DND-41 (cell line): ENCODE measurements at regions not wholly inside any gene's neighbourhood (a gene's known extent, or its start where the extent isn't known, plus 50 kb on each side); places are given as distances from the start of the nearest gene placed in this dataset.

ENCODE experiments used
- ATAC-seq: fragments of 200-7000 bp; cut with Tn5 transposase; 3 replicates; pipeline ENCODE4 v1.9.1; 2021; ENCODE audit warnings: low read depth; ENCODE audit not compliant: insufficient read depth
- DNase-seq: peaks from one replicate; pipeline ENCODE4 v3.0.0-alpha.2; 2020
- H2AFZ ChIP-seq: 2 replicates; pipeline ENCODE4 v1.6.0; 2012; ENCODE audit warnings: low read depth, low read length
- H3K27ac ChIP-seq: 2 replicates; pipeline ENCODE4 v1.5.1; 2012; ENCODE audit warnings: low read length, inconsistent platforms
- H3K27me3 ChIP-seq: fragments of 200-600 bp; sonication (generic); 2 replicates; pipeline ENCODE4 v1.6.0; 2012; ENCODE audit warnings: low read length, mild to moderate bottlenecking, inconsistent platforms; ENCODE audit not compliant: insufficient read depth, poor library complexity
- H3K36me3 ChIP-seq: 2 replicates; pipeline ENCODE4 v1.5.1; 2012; ENCODE audit warnings: low read length, inconsistent platforms; ENCODE audit not compliant: insufficient read depth
- H3K4me1 ChIP-seq: 2 replicates; pipeline ENCODE4 v1.5.1; 2012; ENCODE audit warnings: mild to moderate bottlenecking, low read length; ENCODE audit not compliant: insufficient read depth
- H3K4me2 ChIP-seq: 2 replicates; pipeline ENCODE4 v1.6.0; 2012; ENCODE audit warnings: mild to moderate bottlenecking, moderate library complexity, low read length, inconsistent platforms; ENCODE audit not compliant: insufficient read depth
- H3K4me3 ChIP-seq, 2 experiments: fragments of 200-600 bp in 1 of 2; shearing (Covaris generic) in 1 of 2; 2 replicates each; pipeline ENCODE4 v1.5.1; 2012 to 2016; ENCODE audit warnings: inconsistent platforms in 2 of 2, low read length in 2 of 2, mild to moderate bottlenecking in 2 of 2, low read depth in 1 of 2, moderate library complexity in 1 of 2
- H3K79me2 ChIP-seq: 2 replicates; pipeline ENCODE4 v1.6.0; 2012; ENCODE audit warnings: low read length, inconsistent platforms; ENCODE audit not compliant: insufficient read depth
- H3K9ac ChIP-seq: 2 replicates; pipeline ENCODE4 v1.6.0; 2012; ENCODE audit warnings: low read depth, mild to moderate bottlenecking, inconsistent platforms, low read length, moderate library complexity
- H3K9me3 ChIP-seq: 2 replicates; pipeline ENCODE4 v1.5.1; 2012; ENCODE audit warnings: low read length, moderate library complexity, mild to moderate bottlenecking, inconsistent platforms; ENCODE audit not compliant: insufficient read depth, severe bottlenecking
- H4K20me1 ChIP-seq: 2 replicates; pipeline ENCODE4 v1.6.0; 2012; ENCODE audit warnings: low read length; ENCODE audit not compliant: insufficient read depth
- CTCF ChIP-seq: IDR thresholded peaks from 2 replicates; pipeline ENCODE4 v1.5.1; 2012; ENCODE audit warnings: borderline replicate concordance, low read length, moderate library complexity, mild to moderate bottlenecking; ENCODE audit not compliant: poor library complexity, severe bottlenecking; ENCODE audit errors: extremely low read depth
- EZH2 ChIP-seq: IDR thresholded peaks from 3 replicates; pipeline ENCODE4 v1.6.1; 2012; ENCODE audit warnings: borderline replicate concordance, low read depth, mild to moderate bottlenecking, moderate library complexity, low read length, inconsistent platforms; ENCODE audit not compliant: severe bottlenecking

GRCh38 chr6:100987556-100987955 is 106.4 kb upstream of the ASCC3 start:
- Histone ChIP-seq H3K36me3 (no peaks in the 10 kb centered on the region), H3K4me1 (no peaks in the 10 kb centered on the region), H3K27ac (no peak overlapping the region), H4K20me1 (no peaks in the 10 kb centered on the region), H3K4me2 (no peak overlapping the region), H3K4me3 (no peak overlapping the region), H3K9ac (no peak overlapping the region), H3K27me3 (no peaks in the 10 kb centered on the region), H3K79me2 (no peaks in the 10 kb centered on the region), H2AFZ (no peak overlapping the region), H3K9me3 (no peaks in the 10 kb centered on the region)
- TF ChIP-seq EZH2 (no peak), CTCF (no peak)
- DNase-seq (no peak), ATAC-seq (no peak)

- Histone ChIP-seq H3K9ac (no peak overlapping the region), H4K20me1 (no peaks in the 10 kb centered on the region), H2AFZ (no peak overlapping the region), H3K36me3 (no peaks in the 10 kb centered on the region), H3K4me1 (no peaks in the 10 kb centered on the region), H3K9me3 (no peaks in the 10 kb centered on the region), H3K27me3 (no peaks in the 10 kb centered on the region), H3K27ac (no peak overlapping the region), H3K79me2 (no peaks in the 10 kb centered on the region), H3K4me3 (no peak overlapping the region), H3K4me2 (no peak overlapping the region)
- DNase-seq (no peak), ATAC-seq (no peak)
- no peak for TF ChIP-seq CTCF
- TF ChIP-seq EZH2 = no peak
These were observed 107.4 kb upstream of the ASCC3 start for GRCh38 chr6:100988391-100988984.

GRCh38 chr6:100990070-100990469 is 108.9 kb upstream of the ASCC3 start:
- no peaks in the 10 kb centered on the region for H3K4me1 ChIP-seq
- no peaks in the 10 kb centered on the region for H3K79me2 ChIP-seq
- no peak overlapping the region for H3K27ac ChIP-seq
- H3K9me3 ChIP-seq = no peaks in the 10 kb centered on the region
- no peaks in the 10 kb centered on the region for H3K36me3 ChIP-seq
- no peak for ATAC-seq
- no peak overlapping the region for H3K4me3 ChIP-seq
- no peak for TF ChIP-seq CTCF
- no peak for TF ChIP-seq EZH2
- no peak overlapping the region for H3K9ac ChIP-seq
- H3K4me2 ChIP-seq = no peak overlapping the region
- DNase-seq = no peak
- H2AFZ ChIP-seq = no peak overlapping the region
- H4K20me1 ChIP-seq = no peaks in the 10 kb centered on the region
- H3K27me3 ChIP-seq = no peaks in the 10 kb centered on the region
